Ishikawa (cell line): ENCODE measurements at regions not wholly inside any gene's neighbourhood (a gene's known extent, or its start where the extent isn't known, plus 50 kb on each side); places are given as distances from the start of the nearest gene placed in this dataset.

Experiments used
- CEBPB ChIP-seq: IDR thresholded peaks from 2 replicates; pipeline ENCODE4 v1.6.1; 2012
- CREB1 ChIP-seq: IDR thresholded peaks from 2 replicates; pipeline ENCODE4 v1.6.1; 2012; ENCODE audit warnings: low read depth
- EGR1 ChIP-seq: IDR thresholded peaks from 2 replicates; pipeline ENCODE4 v1.6.1; 2012
- EP300 ChIP-seq: IDR thresholded peaks from 2 replicates; pipeline ENCODE4 v1.6.1; 2012; ENCODE audit warnings: borderline replicate concordance
- FOXM1 ChIP-seq: IDR thresholded peaks from 2 replicates; pipeline ENCODE4 v1.6.1; 2012; ENCODE audit warnings: low read depth, borderline replicate concordance
- MAX ChIP-seq: IDR thresholded peaks from 2 replicates; pipeline ENCODE4 v1.6.1; 2012
- NFIC ChIP-seq: IDR thresholded peaks from 2 replicates; pipeline ENCODE4 v1.6.1; 2012
- RAD21 ChIP-seq: IDR thresholded peaks from 2 replicates; pipeline ENCODE4 v1.6.1; 2012; ENCODE audit warnings: low read depth
- TAF1 ChIP-seq: IDR thresholded peaks from 2 replicates; pipeline ENCODE4 v1.6.1; 2012; ENCODE audit warnings: low read depth, mild to moderate bottlenecking
- TCF12 ChIP-seq: IDR thresholded peaks from 2 replicates; pipeline ENCODE4 v1.6.1; 2012; ENCODE audit warnings: low read depth
- TEAD4 ChIP-seq: IDR thresholded peaks from 2 replicates; pipeline ENCODE4 v1.6.1; 2012
- USF1 ChIP-seq: IDR thresholded peaks from 2 replicates; pipeline ENCODE4 v1.6.1; 2012
- ZBTB7A ChIP-seq: IDR thresholded peaks from 2 replicates; pipeline ENCODE4 v1.6.1; 2012; ENCODE audit warnings: low read depth
- TF ChIP-seq, protein P1 (sequence below): IDR thresholded peaks from 2 replicates; pipeline ENCODE4 v1.6.1; 2012; ENCODE audit warnings: low read depth, mild to moderate bottlenecking

DNA sequence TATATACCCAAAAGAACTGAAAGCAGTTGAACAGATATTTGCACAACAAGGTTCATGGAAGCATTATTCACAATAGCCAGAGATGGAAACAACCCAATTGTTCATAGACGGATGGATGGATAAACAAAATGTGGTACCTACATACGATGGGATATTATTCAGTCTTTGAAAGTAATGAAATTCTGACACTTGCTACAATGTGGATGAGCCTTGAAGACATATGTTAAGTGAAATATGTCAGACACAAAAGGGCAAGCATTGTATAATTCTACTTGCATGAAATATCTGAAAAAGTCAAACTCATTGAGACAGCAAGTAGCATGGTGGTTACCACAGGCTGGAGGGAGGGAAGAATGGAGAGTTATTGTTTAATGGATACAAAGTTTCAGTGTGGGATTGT, 696.1 kb downstream of the MATN1 start:
- TF ChIP-seq FOXM1: no peak

DNA sequence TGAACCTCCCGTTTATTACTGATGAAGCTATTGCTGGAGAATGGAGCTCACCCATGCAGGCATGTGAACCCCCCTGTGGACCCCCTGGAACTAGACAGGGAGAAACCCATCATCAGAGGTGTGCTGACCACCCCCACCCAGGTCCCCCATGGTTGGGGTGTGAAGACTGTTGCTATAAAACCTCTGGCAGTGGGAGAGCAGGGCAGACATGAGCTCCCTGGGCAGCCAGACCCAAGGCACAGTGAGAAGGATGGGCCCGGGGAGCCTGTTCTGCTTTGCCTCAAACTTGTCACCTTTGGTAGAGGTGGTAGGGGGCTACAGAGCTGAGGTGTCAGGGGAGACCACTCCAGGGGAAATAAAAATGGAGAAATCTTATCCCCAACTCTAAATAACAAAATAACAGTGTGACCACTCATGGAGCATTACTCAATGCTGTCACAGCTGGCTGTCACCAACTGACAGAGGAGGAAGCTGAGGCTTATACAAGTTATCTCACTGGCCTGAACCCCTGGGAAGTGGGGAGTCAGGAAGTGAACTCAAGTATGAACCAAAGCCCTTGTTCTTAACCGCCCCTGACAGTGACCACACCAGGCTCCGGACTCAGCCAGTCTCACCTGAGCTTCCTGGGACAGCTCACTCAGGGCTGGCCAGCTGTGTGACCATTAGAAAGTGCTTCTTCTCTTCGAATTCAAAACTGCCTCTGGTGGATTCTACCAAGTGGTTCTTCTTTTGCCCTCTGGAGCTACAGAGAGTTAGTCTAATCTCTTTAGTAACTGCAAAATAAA, 698.8 kb downstream of the MATN1 start:
- TF ChIP-seq FOXM1 (no peak), TCF12 (no peak), ZBTB7A (no peak), USF1 (no peak), CEBPB (no peak)

DNA sequence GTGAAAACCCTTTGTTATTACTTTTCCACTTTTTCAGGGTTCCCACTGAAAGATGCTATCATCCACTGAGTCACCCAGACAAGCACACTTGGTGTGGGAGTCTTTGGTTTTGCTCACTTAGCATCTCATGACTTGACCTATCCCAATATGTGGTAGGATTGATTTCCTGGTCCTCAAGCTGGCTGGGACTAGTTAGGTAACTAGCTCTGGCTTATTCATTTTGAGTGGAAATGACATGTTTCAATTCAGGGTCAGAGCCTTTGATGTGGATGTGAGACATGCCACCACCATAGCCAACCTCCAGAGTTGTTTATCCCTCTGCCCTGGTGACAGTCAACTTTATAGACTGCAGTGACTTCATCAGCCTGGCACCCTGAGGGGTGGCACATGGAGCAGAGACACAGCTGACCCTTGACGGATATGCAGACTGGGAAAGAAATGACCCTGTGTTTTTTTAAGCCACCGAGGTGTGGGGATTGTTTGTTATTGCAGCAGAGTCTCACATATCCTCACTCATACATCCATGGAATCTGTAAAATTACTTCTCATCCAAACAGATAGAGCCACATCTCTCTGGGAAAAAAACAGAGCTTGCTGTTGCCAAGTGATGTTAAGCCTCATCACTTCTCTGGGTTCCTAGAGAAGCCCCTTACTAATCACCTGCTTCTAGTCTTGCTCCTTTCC, 699.9 kb downstream of the MATN1 start:
- TF ChIP-seq RAD21 (no peak), MAX (no peak), EP300 (no peak)

- no peak for TF ChIP-seq RAD21
- TF ChIP-seq CREB1: no peak
- TF ChIP-seq TEAD4: no peak
- TF ChIP-seq, protein P1, sequence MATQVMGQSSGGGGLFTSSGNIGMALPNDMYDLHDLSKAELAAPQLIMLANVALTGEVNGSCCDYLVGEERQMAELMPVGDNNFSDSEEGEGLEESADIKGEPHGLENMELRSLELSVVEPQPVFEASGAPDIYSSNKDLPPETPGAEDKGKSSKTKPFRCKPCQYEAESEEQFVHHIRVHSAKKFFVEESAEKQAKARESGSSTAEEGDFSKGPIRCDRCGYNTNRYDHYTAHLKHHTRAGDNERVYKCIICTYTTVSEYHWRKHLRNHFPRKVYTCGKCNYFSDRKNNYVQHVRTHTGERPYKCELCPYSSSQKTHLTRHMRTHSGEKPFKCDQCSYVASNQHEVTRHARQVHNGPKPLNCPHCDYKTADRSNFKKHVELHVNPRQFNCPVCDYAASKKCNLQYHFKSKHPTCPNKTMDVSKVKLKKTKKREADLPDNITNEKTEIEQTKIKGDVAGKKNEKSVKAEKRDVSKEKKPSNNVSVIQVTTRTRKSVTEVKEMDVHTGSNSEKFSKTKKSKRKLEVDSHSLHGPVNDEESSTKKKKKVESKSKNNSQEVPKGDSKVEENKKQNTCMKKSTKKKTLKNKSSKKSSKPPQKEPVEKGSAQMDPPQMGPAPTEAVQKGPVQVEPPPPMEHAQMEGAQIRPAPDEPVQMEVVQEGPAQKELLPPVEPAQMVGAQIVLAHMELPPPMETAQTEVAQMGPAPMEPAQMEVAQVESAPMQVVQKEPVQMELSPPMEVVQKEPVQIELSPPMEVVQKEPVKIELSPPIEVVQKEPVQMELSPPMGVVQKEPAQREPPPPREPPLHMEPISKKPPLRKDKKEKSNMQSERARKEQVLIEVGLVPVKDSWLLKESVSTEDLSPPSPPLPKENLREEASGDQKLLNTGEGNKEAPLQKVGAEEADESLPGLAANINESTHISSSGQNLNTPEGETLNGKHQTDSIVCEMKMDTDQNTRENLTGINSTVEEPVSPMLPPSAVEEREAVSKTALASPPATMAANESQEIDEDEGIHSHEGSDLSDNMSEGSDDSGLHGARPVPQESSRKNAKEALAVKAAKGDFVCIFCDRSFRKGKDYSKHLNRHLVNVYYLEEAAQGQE: no peak
- no peak for TF ChIP-seq USF1
- TF ChIP-seq NFIC: no peak
- TF ChIP-seq EGR1: no peak
- no peak for TF ChIP-seq ZBTB7A
- TF ChIP-seq TAF1: no peak
- TF ChIP-seq TCF12: no peak
- no peak for TF ChIP-seq CEBPB
These were observed 709.4 kb downstream of the MATN1 start for GRCh38 chr1:30014031-30014430.

DNA sequence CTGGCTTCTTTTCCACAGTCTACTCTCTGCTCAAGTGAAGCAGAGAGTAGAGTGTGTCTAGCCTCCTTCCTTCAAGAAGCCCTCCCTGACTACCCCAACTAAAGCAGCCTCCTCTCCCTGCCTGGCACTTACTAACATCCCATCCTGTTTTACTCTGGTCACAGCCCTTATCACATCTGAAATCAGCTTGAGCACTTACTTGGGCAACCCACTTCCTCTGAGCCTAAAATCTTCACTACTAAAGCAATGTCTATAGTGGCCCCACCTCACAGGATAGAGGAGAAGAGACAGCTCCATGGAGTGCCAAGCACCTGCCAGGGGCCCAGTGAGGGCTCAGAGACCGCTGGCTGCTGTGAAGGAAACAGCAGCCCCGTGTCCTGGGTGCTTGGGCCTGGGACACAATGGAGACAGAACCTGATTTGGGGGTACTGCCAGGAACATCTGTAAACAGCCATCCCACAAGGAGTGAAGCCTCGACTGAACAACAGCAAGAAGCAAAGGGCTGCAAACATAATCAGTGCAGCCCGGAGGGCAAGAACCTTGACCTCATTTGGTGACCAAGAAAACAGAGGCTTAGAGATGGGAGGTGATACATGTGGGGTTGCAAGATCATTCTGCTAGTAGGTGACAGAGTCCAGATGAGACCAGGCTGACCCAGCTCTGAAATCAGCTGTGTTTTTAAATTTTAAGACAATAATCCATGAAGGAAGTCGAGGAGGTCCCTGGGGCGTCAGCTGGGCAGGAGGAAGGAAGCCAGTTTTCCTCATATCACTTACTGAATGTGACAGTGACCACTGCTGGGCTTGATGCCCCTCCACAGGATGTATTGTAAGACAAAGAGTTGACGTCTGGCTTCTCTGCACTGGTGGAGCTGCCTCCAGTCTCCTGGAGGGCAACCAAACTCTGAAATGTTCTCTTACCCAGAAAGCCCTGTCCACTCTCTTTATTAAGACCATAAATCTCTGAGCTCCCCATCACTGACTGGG, 710.6 kb downstream of the MATN1 start:
- TF ChIP-seq TEAD4 (no peak), USF1 (no peak), TAF1 (no peak), CREB1 (no peak), CEBPB (no peak), ZBTB7A (no peak), TCF12 (no peak)
- TF ChIP-seq, protein P1: no peak

DNA sequence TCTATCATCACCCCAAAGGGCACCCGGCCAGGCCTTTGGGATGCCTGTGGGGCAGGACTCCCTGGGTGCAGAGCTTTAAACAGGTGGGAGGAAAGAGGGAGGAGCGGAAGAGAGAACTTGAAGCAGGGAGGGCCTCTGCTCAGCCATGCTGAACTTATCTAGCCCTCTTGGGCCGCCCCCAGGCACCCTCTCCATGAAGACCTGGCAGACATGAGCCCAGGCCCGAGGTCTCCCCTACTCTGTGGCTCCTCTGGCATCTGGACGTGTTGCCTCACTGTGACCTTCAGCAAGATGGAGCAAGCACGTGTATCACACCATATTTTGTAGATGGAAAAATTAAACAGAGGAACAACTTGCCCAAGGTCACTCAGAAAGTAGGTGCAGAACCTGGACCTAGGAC, 711.4 kb downstream of the MATN1 start:
- no peak for TF ChIP-seq TAF1
- no peak for TF ChIP-seq EGR1
- TF ChIP-seq CREB1: no peak
- no peak for TF ChIP-seq TEAD4
- no peak for TF ChIP-seq ZBTB7A
- TF ChIP-seq CEBPB: no peak
